K562 (cell line): ENCODE measurements at regions not wholly inside any gene's neighbourhood (a gene's known extent, or its start where the extent isn't known, plus 50 kb on each side); places are given as distances from the start of the nearest gene placed in this dataset.

Source experiments
- CBX8 ChIP-seq: fragments of 200-600 bp; sonication (generic); IDR thresholded peaks from 2 replicates; pipeline ENCODE4 v1.6.1; 2012; ENCODE audit warnings: borderline replicate concordance, mixed run types, low read depth, mild to moderate bottlenecking, moderate library complexity, mixed read lengths, low read length, control low read depth, inconsistent platforms; ENCODE audit not compliant: poor library complexity, severe bottlenecking; ENCODE audit errors: extremely low read depth
- EGR1 ChIP-seq: fragments of 450-650 bp; conservative IDR thresholded peaks from 2 replicates; pipeline ENCODE4 v1.6.1; 2017; ENCODE audit warnings: mild to moderate bottlenecking
- NRF1 ChIP-seq, 2 experiments: fragments of 450-650 bp; IDR thresholded peaks in 1 of 2; conservative IDR thresholded peaks in 1 of 2; 2 replicates each; pipeline ENCODE4 v1.6.1; 2014; ENCODE audit warnings: mild to moderate bottlenecking in 2 of 2
- POLR2A ChIP-seq: fragments of 450-650 bp; conservative IDR thresholded peaks from 2 replicates; pipeline ENCODE4 v1.6.1; 2016
- PRPF4 ChIP-seq: fragments of 200-400 bp; formaldehyde crosslinking; IDR thresholded peaks from one replicate; pipeline ENCODE4 v1.6.1; 2017; ENCODE audit warnings: low read length, low read depth, mild to moderate bottlenecking; ENCODE audit not compliant: insufficient read depth, poor library complexity, severe bottlenecking
- SAFB ChIP-seq: fragments of 200-400 bp; formaldehyde crosslinking; IDR thresholded peaks from 2 replicates; pipeline ENCODE4 v1.6.1; 2017; ENCODE audit warnings: low read depth, low read length, borderline replicate concordance
- SLC30A9 ChIP-seq: fragments of 250-450 bp; sonication (Bioruptor Pico); IDR thresholded peaks from 2 replicates; pipeline ENCODE4 v1.8.0; 2022; ENCODE audit warnings: mild to moderate bottlenecking, moderate library complexity
- SP1 ChIP-seq: sonication (generic); formaldehyde crosslinking; IDR thresholded peaks from 2 replicates; pipeline ENCODE4 v1.8.1; 2022; ENCODE audit warnings: mild to moderate bottlenecking, missing genetic modification reagents
- TEAD4 ChIP-seq, 2 experiments: sonication (generic) in 1 of 2; formaldehyde crosslinking in 1 of 2; IDR thresholded peaks; 2 replicates each; pipeline versions ENCODE4 v1.6.1 to v1.8.0; 2012 to 2022; ENCODE audit warnings: borderline replicate concordance in 1 of 2, inconsistent platforms in 1 of 2, low read length in 1 of 2, mild to moderate bottlenecking in 1 of 2, missing genetic modification reagents in 1 of 2
- ZNF143 ChIP-seq: sonication (generic); formaldehyde crosslinking; IDR thresholded peaks from 2 replicates; pipeline ENCODE4 v1.9.0; 2022; ENCODE audit warnings: mild to moderate bottlenecking, missing genetic modification reagents
- ZNF3 ChIP-seq: fragments of 250-450 bp; sonication (Bioruptor Pico); IDR thresholded peaks from 2 replicates; pipeline ENCODE4 v1.5.0; 2021; ENCODE audit warnings: mild to moderate bottlenecking, moderate library complexity
- ZNF589 ChIP-seq: fragments of 200-800 bp; sonication (Bioruptor generic); IDR thresholded peaks from 2 replicates; pipeline ENCODE4 v1.6.1; 2016; ENCODE audit warnings: low read depth, missing genetic modification characterization, missing compliant biosample characterization
- TF ChIP-seq, protein P1 (sequence below): sonication (generic); formaldehyde crosslinking; IDR thresholded peaks from 2 replicates; pipeline ENCODE4 v1.8.1; 2023; ENCODE audit warnings: missing genetic modification reagents, mild to moderate bottlenecking, borderline replicate concordance

DNA sequence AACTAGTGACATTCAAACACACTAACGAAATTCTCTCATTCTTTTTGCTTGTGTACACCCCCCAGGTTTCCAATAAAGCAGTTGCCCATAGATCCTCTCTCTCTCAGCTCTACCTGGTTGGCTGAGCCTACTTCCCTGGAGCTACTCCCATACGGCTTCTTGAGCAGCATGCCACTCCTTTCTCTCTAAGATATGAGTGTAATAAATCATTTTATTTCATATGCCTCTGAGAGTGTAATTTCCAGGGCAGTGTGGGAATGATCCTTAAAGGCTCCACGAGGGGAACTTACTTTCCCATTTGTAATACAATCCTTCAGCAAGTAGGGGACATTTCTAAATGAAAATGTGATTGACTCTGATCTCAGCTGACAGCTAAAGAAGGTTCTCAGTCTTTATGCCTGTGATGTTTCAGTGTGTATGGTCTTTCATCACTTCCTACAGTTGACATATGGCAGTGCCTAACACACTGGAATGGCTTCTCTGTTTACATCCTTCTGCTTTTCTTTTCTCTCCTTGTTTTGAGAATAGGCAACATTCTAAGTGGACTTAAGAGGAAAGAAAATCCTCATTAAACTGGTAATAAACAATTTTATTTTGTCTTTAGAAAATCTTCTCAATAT lies 1194.3 kb upstream of the CDH8 start:
- TF ChIP-seq SAFB (no peak), ZNF3 (CRISPR knock-in tag) (no peak), SLC30A9 (CRISPR knock-in tag) (no peak), POLR2A (no peak), CBX8 (no peak), ZNF143 (CRISPR knock-in tag) (no peak), SP1 (CRISPR knock-in tag) (no peak), EGR1 (no peak), ZNF589 (CRISPR knock-in tag) (no peak), PRPF4 (no peak), NRF1 (conservative IDR thresholded peaks at IDR 0.05 in 1 of 2, IDR thresholded peaks at IDR 0.05 in 1 of 2) (no peak), TEAD4 (IDR thresholded peaks at IDR 0.05; ENCODE audit: low read length) (no peak), TEAD4 (CRISPR knock-in tag; IDR thresholded peaks at IDR 0.05; ENCODE audit: borderline replicate concordance) (no peak)
- TF ChIP-seq, protein P1, sequence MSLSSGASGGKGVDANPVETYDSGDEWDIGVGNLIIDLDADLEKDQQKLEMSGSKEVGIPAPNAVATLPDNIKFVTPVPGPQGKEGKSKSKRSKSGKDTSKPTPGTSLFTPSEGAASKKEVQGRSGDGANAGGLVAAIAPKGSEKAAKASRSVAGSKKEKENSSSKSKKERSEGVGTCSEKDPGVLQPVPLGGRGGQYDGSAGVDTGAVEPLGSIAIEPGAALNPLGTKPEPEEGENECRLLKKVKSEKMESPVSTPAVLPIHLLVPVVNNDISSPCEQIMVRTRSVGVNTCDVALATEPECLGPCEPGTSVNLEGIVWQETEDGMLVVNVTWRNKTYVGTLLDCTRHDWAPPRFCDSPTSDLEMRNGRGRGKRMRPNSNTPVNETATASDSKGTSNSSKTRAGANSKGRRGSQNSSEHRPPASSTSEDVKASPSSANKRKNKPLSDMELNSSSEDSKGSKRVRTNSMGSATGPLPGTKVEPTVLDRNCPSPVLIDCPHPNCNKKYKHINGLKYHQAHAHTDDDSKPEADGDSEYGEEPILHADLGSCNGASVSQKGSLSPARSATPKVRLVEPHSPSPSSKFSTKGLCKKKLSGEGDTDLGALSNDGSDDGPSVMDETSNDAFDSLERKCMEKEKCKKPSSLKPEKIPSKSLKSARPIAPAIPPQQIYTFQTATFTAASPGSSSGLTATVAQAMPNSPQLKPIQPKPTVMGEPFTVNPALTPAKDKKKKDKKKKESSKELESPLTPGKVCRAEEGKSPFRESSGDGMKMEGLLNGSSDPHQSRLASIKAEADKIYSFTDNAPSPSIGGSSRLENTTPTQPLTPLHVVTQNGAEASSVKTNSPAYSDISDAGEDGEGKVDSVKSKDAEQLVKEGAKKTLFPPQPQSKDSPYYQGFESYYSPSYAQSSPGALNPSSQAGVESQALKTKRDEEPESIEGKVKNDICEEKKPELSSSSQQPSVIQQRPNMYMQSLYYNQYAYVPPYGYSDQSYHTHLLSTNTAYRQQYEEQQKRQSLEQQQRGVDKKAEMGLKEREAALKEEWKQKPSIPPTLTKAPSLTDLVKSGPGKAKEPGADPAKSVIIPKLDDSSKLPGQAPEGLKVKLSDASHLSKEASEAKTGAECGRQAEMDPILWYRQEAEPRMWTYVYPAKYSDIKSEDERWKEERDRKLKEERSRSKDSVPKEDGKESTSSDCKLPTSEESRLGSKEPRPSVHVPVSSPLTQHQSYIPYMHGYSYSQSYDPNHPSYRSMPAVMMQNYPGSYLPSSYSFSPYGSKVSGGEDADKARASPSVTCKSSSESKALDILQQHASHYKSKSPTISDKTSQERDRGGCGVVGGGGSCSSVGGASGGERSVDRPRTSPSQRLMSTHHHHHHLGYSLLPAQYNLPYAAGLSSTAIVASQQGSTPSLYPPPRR, result no peak
